ENCODE measurements at regions not wholly inside any gene's neighbourhood (a gene's known extent, or its start where the extent isn't known, plus 50 kb on each side); places are given as distances from the start of the nearest gene placed in this dataset.

DNA sequence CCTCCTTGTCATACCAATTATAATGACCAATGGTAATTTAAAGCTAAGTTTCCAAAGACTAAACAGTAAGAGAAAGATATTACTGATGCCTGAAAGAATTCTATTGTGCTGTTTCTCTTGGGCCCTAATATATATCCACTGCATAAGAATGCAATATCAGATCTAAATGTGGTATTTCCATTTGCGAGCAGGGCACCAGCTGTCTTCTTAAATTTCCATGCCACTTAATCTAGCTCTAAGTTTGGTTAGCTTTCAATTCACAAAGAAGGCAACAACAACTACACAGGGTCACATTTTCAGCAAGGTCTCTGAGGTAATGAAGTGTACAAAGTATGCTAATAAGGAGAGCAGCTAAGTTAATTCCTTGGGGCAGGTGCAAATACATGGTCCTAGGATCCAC lies 315.7 kb downstream of the GPR37 start:
- DNase-seq (ENCODE audit: low spot score) (no peak), ATAC-seq (no peak), FAIRE-seq (no peak)
- CTCF ChIA-PET (ENCODE audit: low intra/inter-chr PET ratio, low total read pairs) = no interaction called here
- H3K4me3 ChIP-seq (replicated peaks in 1 of 3; ENCODE audit: insufficient read depth in 1 of 3, low read depth in 2 of 3, low read length in 3 of 3) = no peak overlapping the region
- WGBS (ENCODE audit: low lambda C conversion rate) = 50% methylated on average over 1 of the region's 1 CpG
- no peaks in the 10 kb centered on the region for H3K36me3 ChIP-seq (replicated peaks in 1 of 2; ENCODE audit: control insufficient read depth in 1 of 2, insufficient read depth in 2 of 2, low read length in 2 of 2)
- intact Hi-C loops (cut with micrococcal nuclease; ENCODE audit: unreplicated experiment) = no loop called here
- H3K79me2 ChIP-seq (ENCODE audit: insufficient read depth, low read length) = no peaks in the 10 kb centered on the region
- POLR2A ChIA-PET = no interaction called here
- H4K20me1 ChIP-seq (ENCODE audit: insufficient read depth, low read length) = no peaks in the 10 kb centered on the region
- in situ Hi-C loops (cut with HindIII; ENCODE audit: extremely low pct_ligation_motif_present, low pct_unique_long_range_greater_than_20kb) = no loop called here
- no peaks in the 10 kb centered on the region for H3K9me3 ChIP-seq (ENCODE audit: low read length)
- H3K27me3 ChIP-seq (ENCODE audit: control insufficient read depth in 1 of 2, insufficient read depth in 2 of 2, low read length in 2 of 2) = no peaks in the 10 kb centered on the region; a peak in 1 of 5 replicates
- TF ChIP-seq SUZ12 (IDR thresholded peaks at IDR 0.05; ENCODE audit: low read depth, low read length) (no peak), ZNF235 (CRISPR knock-in tag; IDR thresholded peaks at IDR 0.05; ENCODE audit: borderline replicate concordance) (no peak), ZNF275 (CRISPR knock-in tag; IDR thresholded peaks at IDR 0.05; ENCODE audit: borderline replicate concordance) (no peak), ZNF136 (CRISPR knock-in tag; IDR thresholded peaks at IDR 0.05; ENCODE audit: low read depth) (no peak)
- no TSS peak for BruUV-seq (replicated peaks)
- no peak overlapping the region for H3K9ac ChIP-seq (ENCODE audit: insufficient read depth, low read depth, low read length)
- H3K27ac ChIP-seq (ENCODE audit: extremely low read length, insufficient read depth, low read length) = no peak overlapping the region
- H3K4me2 ChIP-seq (ENCODE audit: low read depth, low read length) = no peak overlapping the region
- no peaks in the 10 kb centered on the region for H3K4me1 ChIP-seq (ENCODE audit: insufficient read depth, low read length)
- no peak overlapping the region for H2AFZ ChIP-seq (ENCODE audit: low read length)

DNA sequence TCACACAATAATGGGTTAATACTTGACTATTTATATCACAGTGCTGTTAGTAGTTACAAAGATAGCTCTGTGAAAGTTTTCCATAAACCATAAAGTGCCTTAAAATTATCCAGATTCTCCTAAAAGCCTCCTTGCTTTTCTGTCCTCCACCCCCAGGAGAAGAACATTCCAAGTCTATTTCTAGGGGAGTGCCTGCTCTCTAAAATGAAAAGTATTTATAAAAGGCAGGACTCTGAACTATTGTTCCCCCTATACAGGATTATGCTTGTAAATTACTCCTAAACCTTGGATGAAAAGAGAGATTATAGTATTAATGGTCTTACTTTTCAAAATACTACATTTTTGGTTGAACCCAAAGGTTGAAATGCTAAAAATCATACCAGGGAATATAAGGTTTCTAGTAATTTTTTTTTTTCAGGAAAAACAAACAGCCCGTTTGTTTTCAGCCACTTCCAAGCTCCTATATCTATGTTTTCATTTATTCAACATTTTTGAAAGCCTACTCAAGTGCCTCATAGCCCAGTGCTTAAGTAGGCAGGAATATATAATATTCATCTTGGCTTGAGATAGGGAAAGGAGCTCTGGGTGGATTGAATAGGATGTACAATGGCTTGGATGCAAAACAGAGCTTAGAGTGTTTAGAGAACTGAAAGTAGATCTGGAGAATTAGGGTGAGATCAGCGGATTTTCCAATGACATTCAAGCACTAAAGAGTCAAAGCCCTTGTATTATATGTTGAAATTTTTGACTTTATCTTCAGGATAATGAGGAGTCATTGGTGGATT lies 320.7 kb downstream of the GPR37 start:
- Histone ChIP-seq H3K4me2 (ENCODE audit: low read depth, low read length) (no peak overlapping the region), H2AFZ (ENCODE audit: low read length) (no peak overlapping the region), H3K36me3 (replicated peaks in 1 of 2; ENCODE audit: control insufficient read depth in 1 of 2, insufficient read depth in 2 of 2, low read length in 2 of 2) (no peaks in the 10 kb centered on the region), H3K9ac (ENCODE audit: insufficient read depth, low read depth, low read length) (no peak overlapping the region), H4K20me1 (ENCODE audit: insufficient read depth, low read length) (no peaks in the 10 kb centered on the region), H3K4me3 (replicated peaks in 1 of 3; ENCODE audit: insufficient read depth in 1 of 3, low read depth in 2 of 3, low read length in 3 of 3) (no peak overlapping the region), H3K9me3 (ENCODE audit: low read length) (no peaks in the 10 kb centered on the region), H3K27ac (ENCODE audit: extremely low read length, insufficient read depth, low read length) (no peak overlapping the region), H3K27me3 (ENCODE audit: control insufficient read depth in 1 of 2, insufficient read depth in 2 of 2, low read length in 2 of 2) (no peaks in the 10 kb centered on the region; a peak in 1 of 5 replicates), H3K4me1 (ENCODE audit: insufficient read depth, low read length) (no peaks in the 10 kb centered on the region), H3K79me2 (ENCODE audit: insufficient read depth, low read length) (no peaks in the 10 kb centered on the region)
- TF ChIP-seq ZNF20 (CRISPR knock-in tag; IDR thresholded peaks at IDR 0.05) = no peak
- TF ChIP-seq BRCA1 (CRISPR knock-in tag; IDR thresholded peaks at IDR 0.05) = no peak
- TF ChIP-seq MAFG (CRISPR knock-in tag; IDR thresholded peaks at IDR 0.05) = no peak
- TF ChIP-seq PHF8 (CRISPR knock-in tag; IDR thresholded peaks at IDR 0.05) = no peak
- TF ChIP-seq ZNF432 (CRISPR knock-in tag; IDR thresholded peaks at IDR 0.05; ENCODE audit: borderline replicate concordance) = no peak
- TF ChIP-seq, protein P1, sequence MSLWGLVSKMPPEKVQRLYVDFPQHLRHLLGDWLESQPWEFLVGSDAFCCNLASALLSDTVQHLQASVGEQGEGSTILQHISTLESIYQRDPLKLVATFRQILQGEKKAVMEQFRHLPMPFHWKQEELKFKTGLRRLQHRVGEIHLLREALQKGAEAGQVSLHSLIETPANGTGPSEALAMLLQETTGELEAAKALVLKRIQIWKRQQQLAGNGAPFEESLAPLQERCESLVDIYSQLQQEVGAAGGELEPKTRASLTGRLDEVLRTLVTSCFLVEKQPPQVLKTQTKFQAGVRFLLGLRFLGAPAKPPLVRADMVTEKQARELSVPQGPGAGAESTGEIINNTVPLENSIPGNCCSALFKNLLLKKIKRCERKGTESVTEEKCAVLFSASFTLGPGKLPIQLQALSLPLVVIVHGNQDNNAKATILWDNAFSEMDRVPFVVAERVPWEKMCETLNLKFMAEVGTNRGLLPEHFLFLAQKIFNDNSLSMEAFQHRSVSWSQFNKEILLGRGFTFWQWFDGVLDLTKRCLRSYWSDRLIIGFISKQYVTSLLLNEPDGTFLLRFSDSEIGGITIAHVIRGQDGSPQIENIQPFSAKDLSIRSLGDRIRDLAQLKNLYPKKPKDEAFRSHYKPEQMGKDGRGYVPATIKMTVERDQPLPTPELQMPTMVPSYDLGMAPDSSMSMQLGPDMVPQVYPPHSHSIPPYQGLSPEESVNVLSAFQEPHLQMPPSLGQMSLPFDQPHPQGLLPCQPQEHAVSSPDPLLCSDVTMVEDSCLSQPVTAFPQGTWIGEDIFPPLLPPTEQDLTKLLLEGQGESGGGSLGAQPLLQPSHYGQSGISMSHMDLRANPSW (CRISPR knock-in tag; IDR thresholded peaks at IDR 0.05; ENCODE audit: borderline replicate concordance) = no peak
- no peak for TF ChIP-seq POGZ (CRISPR knock-in tag; IDR thresholded peaks at IDR 0.05)
- no peak for TF ChIP-seq NPAS2 (CRISPR knock-in tag; IDR thresholded peaks at IDR 0.05; ENCODE audit: borderline replicate concordance)
- TF ChIP-seq ZNF598 (CRISPR knock-in tag; IDR thresholded peaks at IDR 0.05; ENCODE audit: borderline replicate concordance) = no peak
- TF ChIP-seq SNAPC2 (CRISPR knock-in tag; IDR thresholded peaks at IDR 0.05) = no peak
- no peak for TF ChIP-seq RARA (CRISPR knock-in tag; IDR thresholded peaks at IDR 0.05)
- TF ChIP-seq RELA (CRISPR knock-in tag; IDR thresholded peaks at IDR 0.05) = no peak
- ATAC-seq (no peak), DNase-seq (ENCODE audit: low spot score) (no peak), FAIRE-seq (no peak)
- CTCF ChIA-PET (ENCODE audit: low intra/inter-chr PET ratio, low total read pairs) = no interaction called here
- 0% methylated on average over 2 of the region's 2 CpGs for WGBS (ENCODE audit: low lambda C conversion rate)
- in situ Hi-C loops (cut with HindIII; ENCODE audit: extremely low pct_ligation_motif_present, low pct_unique_long_range_greater_than_20kb) (no loop called here), intact Hi-C loops (cut with micrococcal nuclease; ENCODE audit: unreplicated experiment) (no loop called here)
- no TSS peak for BruUV-seq (replicated peaks)
- POLR2A ChIA-PET = no interaction called here
